Astrocyte of the spinal cord (primary cell): ENCODE measurements at regions not wholly inside any gene's neighbourhood (a gene's known extent, or its start where the extent isn't known, plus 50 kb on each side); places are given as distances from the start of the nearest gene placed in this dataset.

ENCODE experiments used
- DNase-seq: peaks from one replicate; pipeline ENCODE4 v3.0.0; 2011; ENCODE audit warnings: low read depth, low spot score
- H3K4me3 ChIP-seq: 2 replicates; pipeline ENCODE4 v1.5.1; 2011; ENCODE audit warnings: low read depth, mild to moderate bottlenecking, low read length, moderate library complexity
- in situ Hi-C: cut with HindIII; loops from 2 replicates; pipeline ENCODE4 v1.10.0; 2017; ENCODE audit warnings: low sequenced_read_pairs
- TF ChIP-seq, protein P1 (sequence below): IDR thresholded peaks from 2 replicates; pipeline ENCODE4 v1.5.1; 2012; ENCODE audit warnings: low read depth, mild to moderate bottlenecking, low read length, inconsistent platforms

DNA sequence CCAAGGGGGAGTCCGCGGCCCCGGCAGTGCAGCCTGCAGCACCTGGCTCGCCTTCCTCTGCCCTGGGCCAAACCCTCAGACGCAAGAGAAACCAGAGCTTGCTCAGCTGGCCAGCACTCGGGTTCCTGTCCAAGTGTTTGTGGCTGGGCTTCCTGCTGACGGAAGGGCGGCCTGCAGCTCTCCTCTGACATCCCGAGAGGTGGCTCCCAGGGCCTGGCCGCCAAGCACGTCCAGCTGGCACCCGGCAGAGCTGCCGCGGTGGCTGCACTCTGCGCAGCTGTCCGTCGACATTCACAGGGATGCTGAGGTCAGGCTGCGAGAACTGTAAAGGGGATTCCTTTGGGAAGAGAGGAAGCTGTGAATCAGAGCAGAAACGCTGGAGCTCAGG lies 85.6 kb downstream of the CPN2 start:
- in situ Hi-C loops = no loop called here
- TF ChIP-seq, protein P1, sequence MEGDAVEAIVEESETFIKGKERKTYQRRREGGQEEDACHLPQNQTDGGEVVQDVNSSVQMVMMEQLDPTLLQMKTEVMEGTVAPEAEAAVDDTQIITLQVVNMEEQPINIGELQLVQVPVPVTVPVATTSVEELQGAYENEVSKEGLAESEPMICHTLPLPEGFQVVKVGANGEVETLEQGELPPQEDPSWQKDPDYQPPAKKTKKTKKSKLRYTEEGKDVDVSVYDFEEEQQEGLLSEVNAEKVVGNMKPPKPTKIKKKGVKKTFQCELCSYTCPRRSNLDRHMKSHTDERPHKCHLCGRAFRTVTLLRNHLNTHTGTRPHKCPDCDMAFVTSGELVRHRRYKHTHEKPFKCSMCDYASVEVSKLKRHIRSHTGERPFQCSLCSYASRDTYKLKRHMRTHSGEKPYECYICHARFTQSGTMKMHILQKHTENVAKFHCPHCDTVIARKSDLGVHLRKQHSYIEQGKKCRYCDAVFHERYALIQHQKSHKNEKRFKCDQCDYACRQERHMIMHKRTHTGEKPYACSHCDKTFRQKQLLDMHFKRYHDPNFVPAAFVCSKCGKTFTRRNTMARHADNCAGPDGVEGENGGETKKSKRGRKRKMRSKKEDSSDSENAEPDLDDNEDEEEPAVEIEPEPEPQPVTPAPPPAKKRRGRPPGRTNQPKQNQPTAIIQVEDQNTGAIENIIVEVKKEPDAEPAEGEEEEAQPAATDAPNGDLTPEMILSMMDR = no peak
- no peak overlapping the region for H3K4me3 ChIP-seq
- DNase-seq = peak; percentile 98

DNA sequence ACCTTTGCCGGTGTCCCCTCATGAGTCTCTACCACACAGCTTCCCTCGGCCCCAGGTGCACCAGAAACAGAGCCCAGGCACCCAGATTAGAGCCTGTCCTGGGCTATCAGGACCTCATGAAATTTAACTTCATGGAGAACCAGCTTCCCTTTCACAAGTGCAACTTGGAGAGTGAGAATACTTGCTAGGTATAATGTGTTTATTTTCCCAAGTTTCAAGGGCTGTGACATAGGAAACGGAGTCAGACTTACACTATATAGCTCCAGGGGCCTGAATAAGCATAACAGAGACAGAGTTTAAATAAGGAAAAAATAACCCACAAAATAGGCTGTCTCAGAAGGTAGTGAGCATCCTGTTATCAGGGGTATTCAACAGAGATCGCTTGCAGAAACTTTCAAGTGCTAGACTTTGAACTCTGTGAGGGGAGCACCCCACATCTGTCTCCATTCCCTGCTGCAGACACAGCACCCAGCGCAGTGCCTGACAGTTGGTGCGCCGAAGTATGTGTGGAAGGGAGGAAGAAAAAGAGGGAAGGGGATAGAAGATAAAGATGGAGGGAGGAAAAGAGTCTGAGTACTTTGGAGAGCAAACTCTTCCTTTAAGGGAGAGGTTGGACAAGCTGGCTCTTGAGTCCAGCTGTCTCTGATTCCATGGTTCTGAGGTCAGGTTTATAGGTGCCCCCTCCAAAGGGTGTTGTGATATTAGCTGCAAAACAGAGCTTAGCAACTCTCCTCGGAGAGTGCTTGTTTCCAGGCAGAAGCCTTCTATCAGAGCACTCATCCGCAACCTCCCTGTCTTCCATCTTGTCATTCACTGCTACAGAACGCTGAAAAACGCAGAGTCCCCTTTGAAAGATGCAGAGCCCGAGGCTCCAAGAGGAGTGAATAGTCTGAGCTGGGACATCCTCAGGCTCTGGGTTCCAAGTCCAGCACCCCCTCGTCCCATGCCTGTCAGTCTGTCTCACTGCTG lies 84.8 kb downstream of the CPN2 start:
- no peak overlapping the region for H3K4me3 ChIP-seq
- TF ChIP-seq, protein P1 = no peak
- DNase-seq = no peak
- in situ Hi-C loops = no loop called here

DNA sequence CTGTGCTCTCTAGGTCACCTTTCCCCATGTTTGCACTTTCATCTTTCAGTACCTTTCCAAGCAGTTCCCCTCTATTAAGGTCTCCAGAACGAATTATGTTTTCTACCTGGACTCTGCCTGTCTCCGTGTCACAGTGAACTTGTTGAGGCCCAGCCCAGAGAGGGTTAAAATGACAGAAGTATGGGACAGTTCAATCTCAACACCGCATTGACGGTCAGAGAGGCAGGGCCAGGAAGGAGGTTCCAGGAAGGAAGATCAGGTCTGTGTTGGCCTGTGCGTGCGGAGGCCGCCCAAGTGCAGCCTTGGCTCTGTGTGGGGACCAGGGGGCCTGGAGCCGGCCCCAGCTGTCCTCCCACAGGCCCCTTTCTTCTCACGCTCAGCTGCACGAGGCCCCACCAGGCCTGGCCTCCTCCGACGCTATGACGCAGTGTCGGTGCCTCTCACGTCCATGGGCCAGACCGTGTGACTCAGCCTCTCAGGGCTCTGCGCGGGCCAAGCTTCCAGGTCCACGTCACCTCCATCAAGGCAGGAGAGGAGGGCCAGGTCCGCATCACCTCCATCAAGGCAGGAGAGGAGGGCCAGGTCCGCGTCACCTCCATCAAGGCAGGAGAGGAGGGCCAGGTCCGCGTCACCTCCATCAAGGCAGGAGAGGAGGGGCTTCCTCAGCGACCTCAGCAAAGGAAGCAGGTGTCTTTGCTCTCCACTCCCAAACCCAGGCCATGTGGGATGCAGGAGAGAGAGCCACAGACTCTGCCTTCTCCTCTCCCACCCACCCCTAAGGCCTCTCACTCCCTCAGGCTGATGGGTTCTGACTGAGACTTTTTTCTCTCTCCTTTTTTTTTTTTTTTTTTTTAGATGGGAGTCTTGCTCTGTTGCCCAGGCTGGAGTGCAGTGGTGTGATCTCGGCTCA lies 83.1 kb downstream of the CPN2 start:
- TF ChIP-seq, protein P1 = no peak
- no peak overlapping the region for H3K4me3 ChIP-seq
- in situ Hi-C loops = no loop called here
- DNase-seq = peak; percentile 22

DNA sequence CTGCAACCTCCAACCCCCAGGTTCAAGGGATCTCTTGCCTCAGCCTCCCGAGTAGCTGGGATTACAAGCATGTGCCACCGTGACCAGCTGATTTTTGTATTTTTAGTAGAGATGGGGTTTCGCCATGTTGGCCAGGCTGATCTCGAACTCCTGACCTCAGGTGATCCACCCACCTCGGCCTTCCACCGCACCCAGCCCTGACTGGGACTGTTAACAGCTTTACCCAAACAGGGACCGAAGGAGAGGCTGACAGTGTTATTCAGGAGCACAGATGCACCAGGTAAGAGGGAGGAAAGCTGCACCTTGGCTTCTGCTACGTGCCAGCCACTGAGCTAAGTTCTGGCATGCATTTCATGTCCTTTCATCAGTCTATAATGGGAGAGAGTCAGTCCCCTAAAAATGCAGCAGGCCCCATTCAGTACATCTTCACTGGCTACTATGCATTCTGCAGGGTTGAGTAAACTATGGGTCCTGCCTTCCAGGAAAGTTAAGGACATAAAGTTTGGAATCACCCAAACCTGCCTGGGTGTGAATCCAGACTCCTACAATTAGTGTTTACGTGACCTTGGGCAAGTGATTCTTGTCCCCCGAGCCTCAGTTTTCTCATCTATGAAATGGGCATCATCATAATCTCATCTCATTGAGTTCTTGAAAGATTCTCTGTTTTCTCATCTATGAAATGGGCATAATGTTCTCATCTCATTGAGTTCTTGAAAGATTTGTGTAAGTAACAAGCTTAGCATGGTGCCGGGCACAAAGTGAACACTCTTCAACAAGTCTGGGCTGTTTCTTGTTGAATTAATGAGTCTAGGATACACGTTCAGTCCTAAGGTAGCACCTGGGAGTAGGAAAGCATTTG lies 82.2 kb downstream of the CPN2 start:
- H3K4me3 ChIP-seq = no peak overlapping the region
- TF ChIP-seq, protein P1 = no peak
- in situ Hi-C loops = no loop called here
- no peak for DNase-seq

DNA sequence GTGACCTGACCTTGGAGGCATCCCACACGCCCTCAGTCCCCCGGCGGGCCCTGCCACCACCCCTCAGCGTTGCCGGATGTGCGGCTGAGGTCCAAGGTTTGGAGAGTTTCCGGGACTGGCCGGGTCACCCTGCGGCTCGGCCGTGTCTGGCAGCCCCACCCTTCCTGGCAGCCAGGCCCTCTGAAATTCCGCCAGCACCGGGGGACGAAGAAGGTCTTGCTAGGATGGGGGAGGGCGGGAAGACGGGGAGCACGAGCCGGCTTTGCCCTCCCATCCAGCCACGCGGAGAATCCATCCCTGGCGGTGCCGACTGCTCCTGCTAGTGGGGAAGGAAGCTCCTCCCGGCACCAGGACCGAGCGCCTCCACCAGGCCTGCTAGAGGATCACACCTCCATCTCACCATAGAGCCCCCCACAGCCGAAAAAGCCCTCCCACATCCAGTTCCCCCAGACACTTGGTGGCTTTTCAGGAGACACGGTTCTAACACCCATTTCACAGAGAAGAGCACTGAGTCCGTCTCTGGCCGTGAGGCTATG lies 81.5 kb downstream of the CPN2 start:
- DNase-seq = peak; percentile 68
- no peak overlapping the region for H3K4me3 ChIP-seq
- in situ Hi-C loops = no loop called here
- TF ChIP-seq, protein P1 = peak; percentile 45
